ENCODE measurements at regions not wholly inside any gene's neighbourhood (a gene's known extent, or its start where the extent isn't known, plus 50 kb on each side); places are given as distances from the start of the nearest gene placed in this dataset.

DNA sequence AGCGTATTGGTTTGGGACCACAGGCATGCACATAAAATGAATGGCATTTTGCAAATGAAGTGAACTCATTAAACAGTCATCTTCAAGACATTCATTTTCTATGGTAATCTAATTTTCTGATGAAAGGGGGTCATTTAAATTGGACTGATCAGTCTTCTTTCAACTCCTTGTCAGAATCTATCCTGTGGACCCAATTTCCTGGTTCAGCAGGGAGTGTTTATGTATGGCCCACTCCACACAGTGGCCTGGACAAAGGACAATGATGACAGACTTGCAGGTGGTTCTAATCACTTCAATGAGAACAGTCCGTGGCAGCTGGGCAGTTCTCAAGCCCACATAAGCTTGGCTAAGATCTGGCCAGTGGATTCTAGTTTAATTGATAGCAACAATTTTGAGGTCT is 448.1 kb downstream of the DCDC2C start:
- no peak for TF ChIP-seq EZH2phosphoT487 (IDR thresholded peaks at IDR 0.05; ENCODE audit: insufficient read depth, low read depth)
- TF ChIP-seq EZH2 (IDR thresholded peaks at IDR 0.05; ENCODE audit: insufficient read depth, poor library complexity, severe bottlenecking) = no peak

Data from GM23248 (cell line).